MM.1S (cell line): ENCODE measurements at regions not wholly inside any gene's neighbourhood (a gene's known extent, or its start where the extent isn't known, plus 50 kb on each side); places are given as distances from the start of the nearest gene placed in this dataset.

ENCODE experiments used
- EZH2phosphoT487 ChIP-seq: fragments of 300-600 bp; sonication (generic); IDR thresholded peaks from 2 replicates; pipeline ENCODE4 v1.6.1; 2018; ENCODE audit warnings: antibody characterized with exemption, low read length
- TF ChIP-seq, protein P1 (sequence below): fragments of 300-600 bp; sonication (generic); IDR thresholded peaks from 2 replicates; pipeline ENCODE4 v1.5.1; 2016; ENCODE audit warnings: antibody characterized with exemption, low read length, mixed read lengths

DNA sequence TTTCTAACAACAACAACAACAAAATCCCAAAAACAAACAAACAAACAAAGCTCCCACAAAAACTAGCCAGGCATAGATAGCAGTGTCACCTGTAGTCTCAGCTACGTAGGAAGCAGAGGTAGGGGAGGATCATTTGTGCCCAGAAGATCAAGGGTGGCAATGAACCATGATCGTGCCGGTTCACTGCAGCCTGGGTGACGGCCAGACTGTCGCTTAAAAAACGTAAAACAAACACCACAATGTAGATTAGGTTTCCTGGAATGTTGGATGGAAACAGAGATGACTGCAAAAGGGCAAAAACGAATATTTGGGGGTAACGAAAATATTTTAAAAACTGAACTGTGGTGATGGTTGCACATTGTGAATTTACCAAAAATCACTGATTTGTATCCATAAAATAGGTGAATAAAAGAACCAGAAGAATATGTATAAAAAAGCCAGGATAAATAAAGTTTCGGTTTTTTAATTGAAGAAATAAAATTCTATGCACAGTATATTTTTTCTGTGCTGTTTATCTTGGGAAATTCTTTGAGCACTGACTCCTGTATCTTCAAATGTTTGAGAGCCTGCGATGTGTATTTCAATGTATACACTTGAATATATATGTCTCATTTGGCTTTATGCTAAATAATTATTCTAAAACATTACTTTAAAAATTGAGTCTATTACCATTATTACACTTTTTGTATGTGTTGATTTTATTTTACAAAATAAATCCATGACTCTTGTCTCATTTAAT is 1477.0 kb downstream of the PCDH7 start:
- TF ChIP-seq, protein P1, sequence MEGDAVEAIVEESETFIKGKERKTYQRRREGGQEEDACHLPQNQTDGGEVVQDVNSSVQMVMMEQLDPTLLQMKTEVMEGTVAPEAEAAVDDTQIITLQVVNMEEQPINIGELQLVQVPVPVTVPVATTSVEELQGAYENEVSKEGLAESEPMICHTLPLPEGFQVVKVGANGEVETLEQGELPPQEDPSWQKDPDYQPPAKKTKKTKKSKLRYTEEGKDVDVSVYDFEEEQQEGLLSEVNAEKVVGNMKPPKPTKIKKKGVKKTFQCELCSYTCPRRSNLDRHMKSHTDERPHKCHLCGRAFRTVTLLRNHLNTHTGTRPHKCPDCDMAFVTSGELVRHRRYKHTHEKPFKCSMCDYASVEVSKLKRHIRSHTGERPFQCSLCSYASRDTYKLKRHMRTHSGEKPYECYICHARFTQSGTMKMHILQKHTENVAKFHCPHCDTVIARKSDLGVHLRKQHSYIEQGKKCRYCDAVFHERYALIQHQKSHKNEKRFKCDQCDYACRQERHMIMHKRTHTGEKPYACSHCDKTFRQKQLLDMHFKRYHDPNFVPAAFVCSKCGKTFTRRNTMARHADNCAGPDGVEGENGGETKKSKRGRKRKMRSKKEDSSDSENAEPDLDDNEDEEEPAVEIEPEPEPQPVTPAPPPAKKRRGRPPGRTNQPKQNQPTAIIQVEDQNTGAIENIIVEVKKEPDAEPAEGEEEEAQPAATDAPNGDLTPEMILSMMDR: no peak
- TF ChIP-seq EZH2phosphoT487: no peak
